GM23338 (cell line): ENCODE measurements at regions not wholly inside any gene's neighbourhood (a gene's known extent, or its start where the extent isn't known, plus 50 kb on each side); places are given as distances from the start of the nearest gene placed in this dataset. TPM values are rescaled to one million over a fixed set of nuclear protein-coding genes. Genes with fewer than 3 reads are reported as not detected.

Experiments used
- EZH2 ChIP-seq: fragments of 200-600 bp; sonication (generic); IDR thresholded peaks from one replicate; pipeline ENCODE4 v1.8.0; 2017; ENCODE audit warnings: antibody characterized with exemption, mild to moderate bottlenecking, low read depth; ENCODE audit not compliant: unreplicated experiment
- JUNB ChIP-seq: IDR thresholded peaks from one replicate; pipeline ENCODE4 v1.6.1; 2016; ENCODE audit warnings: antibody characterized with exemption; ENCODE audit not compliant: unreplicated experiment
- NANOG ChIP-seq: IDR thresholded peaks from 2 replicates; pipeline ENCODE4 v1.6.1; 2016; ENCODE audit warnings: antibody characterized with exemption, borderline replicate concordance
- POLR2AphosphoS5 ChIP-seq: IDR thresholded peaks from 2 replicates; pipeline ENCODE4 v1.6.1; 2016; ENCODE audit warnings: antibody characterized with exemption, low read depth
- small RNA-seq: library from RNA; depleted of rRNA; stranded (forward); fragments of <200 nt; gene quantifications from one replicate; pipeline ENCODE3, GENCODE V24; 2014; ENCODE audit warnings: low replicate concordance
- TF ChIP-seq, protein P1 (sequence below): IDR thresholded peaks from one replicate; pipeline ENCODE4 v1.6.1; 2018; ENCODE audit warnings: antibody characterized with exemption; ENCODE audit not compliant: unreplicated experiment
- TF ChIP-seq, protein P2 (sequence below): IDR thresholded peaks from 2 replicates; pipeline ENCODE4 v1.6.1; 2016; ENCODE audit warnings: antibody characterized with exemption

DNA sequence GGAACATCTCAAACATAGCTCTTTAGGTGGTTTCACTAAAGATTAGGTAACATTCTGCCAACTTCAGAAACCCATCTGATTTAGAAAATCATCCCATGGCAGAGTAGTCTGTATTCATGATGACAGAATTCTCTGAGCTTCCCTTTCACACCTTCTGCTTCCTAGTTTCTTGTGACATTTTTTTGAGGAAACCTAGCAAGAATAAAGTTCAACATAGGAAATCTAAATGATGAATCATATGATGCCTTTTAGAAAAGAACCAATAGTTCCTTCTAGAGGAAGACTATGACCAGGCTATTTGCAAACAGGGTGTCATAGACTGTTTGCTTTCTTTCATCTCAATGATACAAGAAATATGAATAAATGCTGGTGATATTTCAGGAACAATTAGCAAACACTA, 49.8 kb upstream of the CAMK2D start (continued):
- TF ChIP-seq NANOG, result no peak
- no peak for TF ChIP-seq JUNB
- TF ChIP-seq EZH2, result no peak
- no peak for TF ChIP-seq POLR2AphosphoS5
- TF ChIP-seq, protein P1, sequence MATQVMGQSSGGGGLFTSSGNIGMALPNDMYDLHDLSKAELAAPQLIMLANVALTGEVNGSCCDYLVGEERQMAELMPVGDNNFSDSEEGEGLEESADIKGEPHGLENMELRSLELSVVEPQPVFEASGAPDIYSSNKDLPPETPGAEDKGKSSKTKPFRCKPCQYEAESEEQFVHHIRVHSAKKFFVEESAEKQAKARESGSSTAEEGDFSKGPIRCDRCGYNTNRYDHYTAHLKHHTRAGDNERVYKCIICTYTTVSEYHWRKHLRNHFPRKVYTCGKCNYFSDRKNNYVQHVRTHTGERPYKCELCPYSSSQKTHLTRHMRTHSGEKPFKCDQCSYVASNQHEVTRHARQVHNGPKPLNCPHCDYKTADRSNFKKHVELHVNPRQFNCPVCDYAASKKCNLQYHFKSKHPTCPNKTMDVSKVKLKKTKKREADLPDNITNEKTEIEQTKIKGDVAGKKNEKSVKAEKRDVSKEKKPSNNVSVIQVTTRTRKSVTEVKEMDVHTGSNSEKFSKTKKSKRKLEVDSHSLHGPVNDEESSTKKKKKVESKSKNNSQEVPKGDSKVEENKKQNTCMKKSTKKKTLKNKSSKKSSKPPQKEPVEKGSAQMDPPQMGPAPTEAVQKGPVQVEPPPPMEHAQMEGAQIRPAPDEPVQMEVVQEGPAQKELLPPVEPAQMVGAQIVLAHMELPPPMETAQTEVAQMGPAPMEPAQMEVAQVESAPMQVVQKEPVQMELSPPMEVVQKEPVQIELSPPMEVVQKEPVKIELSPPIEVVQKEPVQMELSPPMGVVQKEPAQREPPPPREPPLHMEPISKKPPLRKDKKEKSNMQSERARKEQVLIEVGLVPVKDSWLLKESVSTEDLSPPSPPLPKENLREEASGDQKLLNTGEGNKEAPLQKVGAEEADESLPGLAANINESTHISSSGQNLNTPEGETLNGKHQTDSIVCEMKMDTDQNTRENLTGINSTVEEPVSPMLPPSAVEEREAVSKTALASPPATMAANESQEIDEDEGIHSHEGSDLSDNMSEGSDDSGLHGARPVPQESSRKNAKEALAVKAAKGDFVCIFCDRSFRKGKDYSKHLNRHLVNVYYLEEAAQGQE, result no peak
- TF ChIP-seq, protein P2, sequence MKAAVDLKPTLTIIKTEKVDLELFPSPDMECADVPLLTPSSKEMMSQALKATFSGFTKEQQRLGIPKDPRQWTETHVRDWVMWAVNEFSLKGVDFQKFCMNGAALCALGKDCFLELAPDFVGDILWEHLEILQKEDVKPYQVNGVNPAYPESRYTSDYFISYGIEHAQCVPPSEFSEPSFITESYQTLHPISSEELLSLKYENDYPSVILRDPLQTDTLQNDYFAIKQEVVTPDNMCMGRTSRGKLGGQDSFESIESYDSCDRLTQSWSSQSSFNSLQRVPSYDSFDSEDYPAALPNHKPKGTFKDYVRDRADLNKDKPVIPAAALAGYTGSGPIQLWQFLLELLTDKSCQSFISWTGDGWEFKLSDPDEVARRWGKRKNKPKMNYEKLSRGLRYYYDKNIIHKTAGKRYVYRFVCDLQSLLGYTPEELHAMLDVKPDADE, result no peak

Small RNA genes lying in the stretch of these regions (small RNA-seq; reads per million reads assigned to genes)
- not detected for gene AC111193.1
